ENCODE measurements at regions not wholly inside any gene's neighbourhood (a gene's known extent, or its start where the extent isn't known, plus 50 kb on each side); places are given as distances from the start of the nearest gene placed in this dataset.

GRCh38 chr4:107216379-107216778, 180.3 kb upstream of the DKK2 start:
- Histone ChIP-seq H3K27ac (no peak overlapping the region), H3K4me3 (no peak overlapping the region), H3K4me1 (no peaks in the 10 kb centered on the region), H3K9me3 (no peaks in the 10 kb centered on the region), H3K27me3 (no peaks in the 10 kb centered on the region), H3K36me3 (no peaks in the 10 kb centered on the region)
- TF ChIP-seq POLR2AphosphoS5 (IDR thresholded peaks at IDR 0.05) (no peak), EP300 (IDR thresholded peaks at IDR 0.05) (no peak), POLR2A (IDR thresholded peaks at IDR 0.05) (no peak), CTCF (IDR thresholded peaks at IDR 0.05) (no peak)
- ATAC-seq = no peak

GRCh38 chr4:107215222-107215621, 179.1 kb upstream of the DKK2 start:
- 100% methylated on average over 1 of the region's 1 CpG for WGBS, 2 donors (ENCODE audit: low coverage in 1 of 2)
- Histone ChIP-seq H3K27me3 (no peaks in the 10 kb centered on the region), H3K36me3 (no peaks in the 10 kb centered on the region), H3K4me3 (no peak overlapping the region), H3K27ac (no peak overlapping the region), H3K9me3 (no peaks in the 10 kb centered on the region), H3K4me1 (no peaks in the 10 kb centered on the region)
- TF ChIP-seq EP300 (IDR thresholded peaks at IDR 0.05) (no peak), CTCF (IDR thresholded peaks at IDR 0.05) (no peak), POLR2AphosphoS5 (IDR thresholded peaks at IDR 0.05) (no peak), POLR2A (IDR thresholded peaks at IDR 0.05) (no peak)
- no peak for ATAC-seq

- TF ChIP-seq CTCF (IDR thresholded peaks at IDR 0.05) = no peak
- no peak for TF ChIP-seq POLR2AphosphoS5 (IDR thresholded peaks at IDR 0.05)
- TF ChIP-seq EP300 (IDR thresholded peaks at IDR 0.05) = no peak
- no peak for TF ChIP-seq POLR2A (IDR thresholded peaks at IDR 0.05)
- no peak for ATAC-seq
- Histone ChIP-seq H3K27me3 (no peaks in the 10 kb centered on the region), H3K27ac (no peak overlapping the region), H3K4me3 (no peak overlapping the region), H3K4me1 (no peaks in the 10 kb centered on the region), H3K9me3 (no peaks in the 10 kb centered on the region), H3K36me3 (no peaks in the 10 kb centered on the region)
- 83 to 100% methylated on average over 2 of the region's 2 CpGs for WGBS, 2 donors (ENCODE audit: low coverage in 1 of 2)
Observed at GRCh38 chr4:107213880-107214279, 177.8 kb upstream of the DKK2 start.

- WGBS, 2 donors (ENCODE audit: low coverage in 1 of 2) = 80 to 90% methylated on average over 1 to 3 of the region's 3 CpGs
- H3K36me3 ChIP-seq = no peaks in the 10 kb centered on the region
- H3K4me1 ChIP-seq = no peaks in the 10 kb centered on the region
- no peaks in the 10 kb centered on the region for H3K9me3 ChIP-seq
- no peak overlapping the region for H3K4me3 ChIP-seq
- TF ChIP-seq POLR2AphosphoS5 (IDR thresholded peaks at IDR 0.05) (no peak), POLR2A (IDR thresholded peaks at IDR 0.05) (no peak), CTCF (IDR thresholded peaks at IDR 0.05) (no peak), EP300 (IDR thresholded peaks at IDR 0.05) (no peak)
- H3K27ac ChIP-seq = no peak overlapping the region
- no peaks in the 10 kb centered on the region for H3K27me3 ChIP-seq
- no peak for ATAC-seq
Observed at GRCh38 chr4:107213410-107213809, 177.3 kb upstream of the DKK2 start.

GRCh38 chr4:107212565-107212964, 176.5 kb upstream of the DKK2 start:
- WGBS, 2 donors (ENCODE audit: low coverage in 1 of 2) = 90 to 91% methylated on average over 2 of the region's 2 CpGs
- Histone ChIP-seq H3K27ac (no peak overlapping the region), H3K36me3 (no peaks in the 10 kb centered on the region), H3K4me3 (no peak overlapping the region), H3K9me3 (no peaks in the 10 kb centered on the region), H3K4me1 (no peaks in the 10 kb centered on the region), H3K27me3 (no peaks in the 10 kb centered on the region)
- no peak for ATAC-seq
- TF ChIP-seq POLR2A (IDR thresholded peaks at IDR 0.05) (no peak), EP300 (IDR thresholded peaks at IDR 0.05) (no peak), POLR2AphosphoS5 (IDR thresholded peaks at IDR 0.05) (no peak), CTCF (IDR thresholded peaks at IDR 0.05) (no peak)
